ENCODE measurements at regions not wholly inside any gene's neighbourhood (a gene's known extent, or its start where the extent isn't known, plus 50 kb on each side); places are given as distances from the start of the nearest gene placed in this dataset.
"Not testable (repeated sequence)": the region's sequence is repeated elsewhere in the genome, so short reads cannot be mapped to it uniquely, and the experiment has no call there.

- no peaks in the 10 kb centered on the region for H3K9me3 ChIP-seq (ENCODE audit: low read depth, low read length)
- no peaks in the 10 kb centered on the region for H3K4me1 ChIP-seq (ENCODE audit: insufficient read depth, low read length)
- no peak overlapping the region for H3K4me3 ChIP-seq (ENCODE audit: low read length)
- no peaks in the 10 kb centered on the region for H3K27me3 ChIP-seq (ENCODE audit: insufficient read depth, low read length)
These were observed 84.8 kb upstream of the MYO3A start for GRCh38 chr10:25849268-25849667.

DNA sequence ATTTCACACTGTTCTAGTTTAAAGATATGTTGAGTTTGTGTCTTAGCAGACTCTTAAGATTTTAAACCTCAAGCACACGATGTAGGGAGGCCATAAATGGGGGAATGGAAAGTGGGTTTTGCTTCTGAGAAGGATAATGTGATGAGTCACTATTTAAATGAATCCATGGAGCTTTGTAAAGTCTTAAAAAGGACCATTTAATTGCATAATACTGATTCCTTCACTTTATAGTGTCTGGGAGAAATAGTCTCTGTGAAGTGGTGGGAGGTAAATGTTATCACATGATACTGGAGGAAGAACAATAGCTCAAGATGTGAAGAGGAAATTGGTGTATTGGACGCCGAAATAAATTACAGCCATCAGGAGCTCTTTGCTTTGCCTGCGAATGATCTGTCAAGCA lies 84.0 kb upstream of the MYO3A start:
- Histone ChIP-seq H3K9me3 (ENCODE audit: low read depth, low read length) (no peaks in the 10 kb centered on the region), H3K4me3 (ENCODE audit: low read length) (no peak overlapping the region), H3K4me1 (ENCODE audit: insufficient read depth, low read length) (no peaks in the 10 kb centered on the region), H3K27me3 (ENCODE audit: insufficient read depth, low read length) (no peaks in the 10 kb centered on the region)

DNA sequence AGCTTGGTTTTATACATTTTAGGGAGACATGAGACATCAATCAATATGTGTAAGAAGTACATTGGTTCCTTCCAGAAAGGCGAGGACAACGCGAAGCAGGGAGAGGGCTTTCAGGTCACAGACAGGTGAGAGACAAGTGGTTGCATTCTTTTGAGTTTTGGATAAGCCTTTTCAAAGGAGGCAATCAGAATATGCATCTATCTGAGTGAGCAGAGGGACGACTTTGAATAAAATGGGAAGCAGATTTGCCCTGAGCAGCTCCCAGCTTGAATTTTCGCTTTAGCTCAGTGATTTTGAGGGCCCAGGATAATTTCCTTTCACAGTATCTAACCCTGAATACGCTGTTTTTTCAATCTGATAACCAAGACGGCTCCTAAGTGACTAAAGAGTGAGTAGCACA lies 82.5 kb upstream of the MYO3A start:
- H3K27me3 ChIP-seq (ENCODE audit: insufficient read depth, low read length), result no peaks in the 10 kb centered on the region
- H3K4me1 ChIP-seq (ENCODE audit: insufficient read depth, low read length), result no peaks in the 10 kb centered on the region
- no peak overlapping the region for H3K4me3 ChIP-seq (ENCODE audit: low read length)
- H3K9me3 ChIP-seq (ENCODE audit: low read depth, low read length), result no peaks in the 10 kb centered on the region

- H3K27me3 ChIP-seq (ENCODE audit: insufficient read depth, low read length), result no peaks in the 10 kb centered on the region
- no peak overlapping the region for H3K4me3 ChIP-seq (ENCODE audit: low read length)
- H3K9me3 ChIP-seq (ENCODE audit: low read depth, low read length), result no peaks in the 10 kb centered on the region
- no peaks in the 10 kb centered on the region for H3K4me1 ChIP-seq (ENCODE audit: insufficient read depth, low read length)
These were observed 81.6 kb upstream of the MYO3A start for GRCh38 chr10:25852364-25852941.

- Histone ChIP-seq H3K4me1 (ENCODE audit: insufficient read depth, low read length) (no peaks in the 10 kb centered on the region), H3K4me3 (ENCODE audit: low read length) (no peak overlapping the region), H3K27me3 (ENCODE audit: insufficient read depth, low read length) (no peaks in the 10 kb centered on the region), H3K9me3 (ENCODE audit: low read depth, low read length) (no peaks in the 10 kb centered on the region)
These were observed 76.0 kb upstream of the MYO3A start for GRCh38 chr10:25858076-25858475.

DNA sequence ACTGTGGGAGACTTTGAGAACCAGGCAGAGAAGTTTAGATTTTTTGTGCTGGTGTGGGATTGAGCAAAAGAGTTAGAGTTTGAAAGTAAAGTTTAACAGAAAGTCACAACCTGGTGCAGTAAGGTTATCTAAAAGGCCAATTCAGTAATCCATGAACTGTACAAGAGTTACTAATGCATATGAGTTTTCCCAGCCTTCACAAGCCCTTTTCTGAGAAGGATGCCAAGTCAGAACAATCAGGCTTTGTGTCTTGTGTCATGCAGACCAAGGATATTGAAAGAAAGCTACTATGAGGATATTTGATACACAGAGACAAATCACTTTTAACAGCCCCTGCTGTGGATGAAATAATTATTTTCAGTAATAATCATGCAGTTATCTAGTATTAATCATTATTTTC lies 68.8 kb upstream of the MYO3A start:
- no peak overlapping the region for H3K4me3 ChIP-seq (ENCODE audit: low read length)
- H3K27me3 ChIP-seq (ENCODE audit: insufficient read depth, low read length), result no peaks in the 10 kb centered on the region
- no peaks in the 10 kb centered on the region for H3K4me1 ChIP-seq (ENCODE audit: insufficient read depth, low read length)
- no peaks in the 10 kb centered on the region for H3K9me3 ChIP-seq (ENCODE audit: low read depth, low read length)

- Histone ChIP-seq H3K4me3 (ENCODE audit: low read length) (no peak overlapping the region), H3K27me3 (ENCODE audit: insufficient read depth, low read length) (no peaks in the 10 kb centered on the region), H3K4me1 (ENCODE audit: insufficient read depth, low read length) (no peaks in the 10 kb centered on the region), H3K9me3 (ENCODE audit: low read depth, low read length) (no peaks in the 10 kb centered on the region)
These were observed 66.7 kb upstream of the MYO3A start for GRCh38 chr10:25867321-25867720.

- Histone ChIP-seq H3K9me3 (ENCODE audit: low read depth, low read length) (no peaks in the 10 kb centered on the region), H3K27me3 (ENCODE audit: insufficient read depth, low read length) (no peaks in the 10 kb centered on the region), H3K4me3 (ENCODE audit: low read length) (no peak overlapping the region), H3K4me1 (ENCODE audit: insufficient read depth, low read length) (no peaks in the 10 kb centered on the region)
These were observed 64.9 kb upstream of the MYO3A start for GRCh38 chr10:25869067-25869591.

- no peaks in the 10 kb centered on the region for H3K4me1 ChIP-seq (ENCODE audit: insufficient read depth, low read length)
- no peak overlapping the region for H3K4me3 ChIP-seq (ENCODE audit: low read length)
- no peaks in the 10 kb centered on the region for H3K27me3 ChIP-seq (ENCODE audit: insufficient read depth, low read length)
- H3K9me3 ChIP-seq (ENCODE audit: low read depth, low read length), result no peaks in the 10 kb centered on the region
These were observed 64.4 kb upstream of the MYO3A start for GRCh38 chr10:25869609-25870008.

DNA sequence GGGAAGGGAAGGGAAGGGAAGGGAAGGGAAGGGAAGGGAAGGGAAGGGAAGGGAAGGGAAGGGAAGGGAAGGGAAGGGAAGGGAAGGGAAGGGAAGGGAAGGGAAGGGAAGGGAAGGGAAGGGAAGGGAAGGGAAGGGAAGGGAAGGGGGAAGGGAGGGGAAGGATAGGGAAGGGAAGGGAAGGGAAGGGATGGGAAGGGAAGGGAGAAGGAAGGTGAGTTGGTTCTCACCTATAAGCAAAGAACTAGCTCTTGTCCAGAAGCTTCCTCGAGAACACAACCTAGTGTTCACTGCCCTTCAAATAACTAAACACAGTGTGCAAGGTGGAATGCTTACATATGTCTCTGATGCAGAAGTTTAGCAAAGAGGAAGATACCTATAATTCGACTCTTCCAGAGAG lies 59.6 kb upstream of the MYO3A start:
- not testable (repeated sequence) for H3K9me3 ChIP-seq (ENCODE audit: low read depth, low read length); H3K4me1 ChIP-seq (ENCODE audit: insufficient read depth, low read length); H3K27me3 ChIP-seq (ENCODE audit: insufficient read depth, low read length); H3K4me3 ChIP-seq (ENCODE audit: low read length)

DNA sequence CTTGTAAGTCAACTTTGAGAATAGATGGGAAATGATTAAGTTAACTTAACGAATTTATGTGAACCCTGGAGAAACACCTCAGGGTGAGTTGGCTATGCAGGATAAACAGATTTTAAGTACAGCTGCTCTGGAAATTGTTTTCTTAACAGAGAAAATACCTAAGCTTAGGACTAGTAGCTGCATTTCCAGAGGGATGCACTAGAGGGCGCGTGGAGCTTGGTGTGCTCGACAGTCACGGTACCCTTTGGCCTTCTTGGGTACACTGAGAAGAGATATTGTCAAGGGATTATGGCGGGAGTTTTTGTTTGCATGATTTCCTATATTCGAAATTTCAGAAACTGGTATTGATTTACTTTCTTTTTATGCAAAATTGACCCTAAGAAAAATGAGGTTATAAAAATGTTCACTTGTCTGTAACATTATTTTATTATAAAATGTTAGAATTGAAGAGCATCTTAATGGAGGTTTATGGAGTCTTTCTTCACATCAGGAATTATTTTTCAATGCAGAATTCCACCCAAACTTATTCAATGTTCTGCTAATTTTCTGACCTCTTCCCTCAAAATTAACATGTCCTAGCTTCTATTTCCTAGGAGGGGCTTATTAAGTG lies 58.4 kb upstream of the MYO3A start:
- Histone ChIP-seq H3K4me1 (ENCODE audit: insufficient read depth, low read length) (no peaks in the 10 kb centered on the region), H3K27me3 (ENCODE audit: insufficient read depth, low read length) (no peaks in the 10 kb centered on the region), H3K9me3 (ENCODE audit: low read depth, low read length) (no peaks in the 10 kb centered on the region), H3K4me3 (ENCODE audit: low read length) (no peak overlapping the region)

DNA sequence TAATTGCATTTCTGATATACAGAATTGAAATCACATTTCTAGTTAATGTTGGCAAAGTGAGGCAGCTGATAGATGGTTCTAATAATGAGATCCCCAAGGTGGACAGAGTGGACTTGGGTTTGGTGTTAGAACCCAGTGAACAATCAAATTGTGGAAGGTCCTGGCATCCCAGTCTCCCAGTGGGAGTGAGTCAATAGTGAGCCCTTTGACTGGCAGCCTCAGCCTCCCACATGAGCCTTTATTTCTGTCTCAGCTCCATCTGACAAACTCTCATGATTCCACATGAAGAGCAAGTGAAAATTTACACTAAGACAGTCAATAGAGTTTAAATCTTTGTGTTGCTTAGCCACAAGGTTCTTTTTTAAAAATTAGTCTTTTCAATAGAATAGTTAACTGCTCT lies 56.7 kb upstream of the MYO3A start:
- Histone ChIP-seq H3K27me3 (ENCODE audit: insufficient read depth, low read length) (no peaks in the 10 kb centered on the region), H3K4me3 (ENCODE audit: low read length) (no peak overlapping the region), H3K9me3 (ENCODE audit: low read depth, low read length) (no peaks in the 10 kb centered on the region), H3K4me1 (ENCODE audit: insufficient read depth, low read length) (no peaks in the 10 kb centered on the region)

Data from mononuclear cell (primary cell).